HFF-Myc (cell line): ENCODE measurements at regions not wholly inside any gene's neighbourhood (a gene's known extent, or its start where the extent isn't known, plus 50 kb on each side); places are given as distances from the start of the nearest gene placed in this dataset.

Source experiments
- DNase-seq: peaks from one replicate; pipeline ENCODE4 v3.0.0-alpha.2; 2011; ENCODE audit warnings: low read depth; ENCODE audit errors: extremely low read depth
- H3K4me3 ChIP-seq: replicated peaks from 2 replicates; pipeline ENCODE4 v1.5.1; 2011; ENCODE audit warnings: low read depth, mild to moderate bottlenecking, control low read depth, low read length
- CTCF ChIP-seq: IDR thresholded peaks from 2 replicates; pipeline ENCODE4 v1.5.1; 2012; ENCODE audit warnings: mild to moderate bottlenecking, low read depth, low read length, control low read depth; ENCODE audit errors: missing control alignments

- no peak for TF ChIP-seq CTCF
- DNase-seq, result no peak
- no peak overlapping the region for H3K4me3 ChIP-seq
Observed at GRCh38 chr6:153856929-153857376, 182.1 kb upstream of the OPRM1 start.

GRCh38 chr6:153852481-153852880, 186.6 kb upstream of the OPRM1 start:
- no peak overlapping the region for H3K4me3 ChIP-seq
- no peak for DNase-seq

GRCh38 chr6:153852034-153852433, 187.0 kb upstream of the OPRM1 start:
- DNase-seq, result no peak
- no peak for TF ChIP-seq CTCF
- H3K4me3 ChIP-seq, result no peak overlapping the region

More at GRCh38 chr6:153852481-153852880, 186.6 kb upstream of the OPRM1 start:
- no peak for TF ChIP-seq CTCF

GRCh38 chr6:153849072-153849779, 189.8 kb upstream of the OPRM1 start:
- no peak for TF ChIP-seq CTCF
- no peak overlapping the region for H3K4me3 ChIP-seq
- no peak for DNase-seq

- TF ChIP-seq CTCF, result no peak
- H3K4me3 ChIP-seq, result no peak overlapping the region
- DNase-seq, result no peak
Observed at GRCh38 chr6:153843420-153843819, 195.6 kb upstream of the OPRM1 start.

- DNase-seq, result no peak
- no peak for TF ChIP-seq CTCF
- no peak overlapping the region for H3K4me3 ChIP-seq
Observed at GRCh38 chr6:153842491-153842890, 196.5 kb upstream of the OPRM1 start.
